HCT116 (cell line): ENCODE measurements at regions not wholly inside any gene's neighbourhood (a gene's known extent, or its start where the extent isn't known, plus 50 kb on each side); places are given as distances from the start of the nearest gene placed in this dataset.

ENCODE experiments used
- ATAC-seq: fragments of 200-7000 bp; cut with Tn5 transposase; 2 replicates; pipeline ENCODE4 v1.9.1; 2020; ENCODE audit warnings: mild to moderate bottlenecking, moderate library complexity
- BruUV-seq: library from RNA; stranded (reverse); fragments of 400-500 nt; replicated peaks from 2 replicates; lab custom pipeline; 2021; lab: Mats Ljungman, UMichigan
- CTCF ChIA-PET: fragments of 300-600 bp; sonication (Branson Sonifier 250); formaldehyde crosslinking; loops from one replicate; lab custom pipeline; 2021; ENCODE audit warnings: antibody characterized with exemption; lab: Charles Lee
- POLR2A ChIA-PET: fragments of 300-600, 350-600 bp; sonication (Branson Sonifier 250); formaldehyde crosslinking; loops from one replicate; lab custom pipeline; 2021; ENCODE audit warnings: antibody characterized with exemption; lab: Charles Lee
- RAD21 ChIA-PET, 2 experiments: fragments of 300-600 bp; sonication (Branson Sonifier 250); formaldehyde crosslinking; loops; one replicate each; lab custom pipeline; 2023; ENCODE audit warnings: low total read pairs in 2 of 2; ENCODE audit not compliant: uncharacterized antibody in 2 of 2, unreplicated experiment in 2 of 2, low non-redundant PET in 1 of 2; lab: Charles Lee
- DNase-seq: peaks from one replicate; pipeline ENCODE4 v3.0.0-alpha.2; 2010; ENCODE audit warnings: low read depth, low spot score
- H2AFZ ChIP-seq: fragments of 200-600 bp; shearing (Covaris generic), sonication (generic); 2 replicates; pipeline ENCODE4 v1.6.1; 2017; ENCODE audit warnings: low read depth, mixed run types, mixed read lengths, antibody characterized with exemption, low read length; ENCODE audit not compliant: poor library complexity, severe bottlenecking
- H3K27ac ChIP-seq: 2 replicates; pipeline ENCODE4 v1.5.1; 2012; ENCODE audit warnings: low read depth, low read length
- H3K27me3 ChIP-seq: fragments of 200-600 bp; sonication (generic); 2 replicates; pipeline ENCODE4 v1.6.1; 2016; ENCODE audit warnings: mixed run types, low read length, mixed read lengths; ENCODE audit not compliant: insufficient read depth
- H3K36me3 ChIP-seq, 2 experiments: fragments of 200-500 bp in 1 of 2; fragments of 200-600 bp in 1 of 2; sonication (Bioruptor generic) in 1 of 2; sonication (generic) in 1 of 2; 2 replicates each; pipeline versions ENCODE4 v1.5.1 to v1.6.1; 2014 to 2016; ENCODE audit warnings: low read length in 2 of 2, inconsistent platforms in 1 of 2, mixed read lengths in 1 of 2, mixed run types in 1 of 2; ENCODE audit not compliant: insufficient read depth in 2 of 2, control insufficient read depth in 1 of 2
- H3K4me1 ChIP-seq, 2 experiments: fragments of 200-600 bp in 1 of 2; sonication (generic) in 1 of 2; 2 replicates each; pipeline versions ENCODE4 v1.5.1 to v1.6.1; 2012 to 2017; ENCODE audit warnings: low read length in 2 of 2, inconsistent platforms in 1 of 2, mild to moderate bottlenecking in 1 of 2, mixed read lengths in 1 of 2, mixed run types in 1 of 2, moderate library complexity in 1 of 2; ENCODE audit not compliant: insufficient read depth in 2 of 2, control insufficient read depth in 1 of 2
- H3K4me2 ChIP-seq: fragments of 200-600 bp; sonication (generic); 2 replicates; pipeline ENCODE4 v1.6.1; 2017; ENCODE audit warnings: mixed run types, low read length, mixed read lengths
- H3K4me3 ChIP-seq, 2 experiments: fragments of 200-600 bp in 1 of 2; sonication (generic) in 1 of 2; replicated peaks in 1 of 2; 2 replicates each; pipeline ENCODE4 v1.5.1; 2011 to 2016; ENCODE audit warnings: low read length in 2 of 2, control low read depth in 1 of 2, low read depth in 1 of 2, mild to moderate bottlenecking in 1 of 2, mixed read lengths in 1 of 2, mixed run types in 1 of 2
- H3K79me2 ChIP-seq: fragments of 200-600 bp; sonication (generic); 2 replicates; pipeline ENCODE4 v1.6.1; 2017; ENCODE audit warnings: mild to moderate bottlenecking, mixed run types, low read length, moderate library complexity, mixed read lengths; ENCODE audit not compliant: insufficient read depth
- H3K9ac ChIP-seq: fragments of 200-600 bp; sonication (generic); 2 replicates; pipeline ENCODE4 v1.6.1; 2016; ENCODE audit warnings: low read length, mixed read lengths
- H3K9me2 ChIP-seq: fragments of 200-600 bp; sonication (generic), shearing (Covaris generic); 2 replicates; pipeline ENCODE4 v1.6.1; 2017; ENCODE audit warnings: mixed run types, mild to moderate bottlenecking, moderate library complexity; ENCODE audit not compliant: insufficient read depth
- H3K9me3 ChIP-seq, 2 experiments: fragments of 200-500 bp in 1 of 2; fragments of 200-600 bp in 1 of 2; sonication (Bioruptor generic) in 1 of 2; sonication (generic) in 1 of 2; 2 replicates each; pipeline ENCODE4 v1.6.1; 2014 to 2017; ENCODE audit warnings: low read length in 2 of 2, mixed read lengths in 2 of 2, inconsistent platforms in 1 of 2, low read depth in 1 of 2, mild to moderate bottlenecking in 1 of 2, mixed run types in 1 of 2, moderate library complexity in 1 of 2; ENCODE audit not compliant: control insufficient read depth in 1 of 2, insufficient read depth in 1 of 2
- H4K20me1 ChIP-seq: fragments of 200-600 bp; sonication (generic), shearing (Covaris generic); 2 replicates; pipeline ENCODE4 v1.6.1; 2017; ENCODE audit warnings: mixed run types, mild to moderate bottlenecking, moderate library complexity; ENCODE audit not compliant: insufficient read depth
- CBX3 ChIP-seq: IDR thresholded peaks from 2 replicates; pipeline ENCODE4 v1.6.1; 2012; ENCODE audit warnings: low read depth
- ELF1 ChIP-seq: IDR thresholded peaks from 2 replicates; pipeline ENCODE4 v1.6.1; 2012; ENCODE audit warnings: low read depth, borderline replicate concordance
- EZH2 ChIP-seq: fragments of 200-600 bp; sonication (generic); IDR thresholded peaks from 2 replicates; pipeline ENCODE4 v1.6.1; 2017; ENCODE audit warnings: antibody characterized with exemption, mixed run types
- EZH2phosphoT487 ChIP-seq: fragments of 200-600 bp; IDR thresholded peaks from 2 replicates; pipeline ENCODE4 v1.6.1; 2018; ENCODE audit warnings: antibody characterized with exemption, borderline replicate concordance
- FOSL1 ChIP-seq: IDR thresholded peaks from 2 replicates; pipeline ENCODE4 v1.6.1; 2012; ENCODE audit warnings: low read depth
- JUND ChIP-seq: IDR thresholded peaks from 2 replicates; pipeline ENCODE4 v1.6.1; 2012
- POLR2A ChIP-seq: IDR thresholded peaks from 2 replicates; pipeline ENCODE4 v1.7.0; 2011; ENCODE audit warnings: borderline replicate concordance; ENCODE audit not compliant: insufficient read depth, insufficient read length; ENCODE audit errors: extremely low read depth
- RAD21 ChIP-seq: IDR thresholded peaks from 2 replicates; pipeline ENCODE4 v1.6.1; 2012; ENCODE audit warnings: low read depth, mild to moderate bottlenecking
- SIN3A ChIP-seq: IDR thresholded peaks from 2 replicates; pipeline ENCODE4 v1.6.1; 2012; ENCODE audit warnings: low read depth
- SP1 ChIP-seq: IDR thresholded peaks from 2 replicates; pipeline ENCODE4 v1.6.1; 2012; ENCODE audit warnings: low read depth
- SRF ChIP-seq: IDR thresholded peaks from 2 replicates; pipeline ENCODE4 v1.6.1; 2012; ENCODE audit warnings: low read depth
- TCF7L2 ChIP-seq: IDR thresholded peaks from 2 replicates; pipeline ENCODE4 v1.7.0; 2011; ENCODE audit warnings: borderline replicate concordance, inconsistent platforms; ENCODE audit not compliant: insufficient read depth, insufficient read length; ENCODE audit errors: extremely low read depth
- YY1 ChIP-seq: IDR thresholded peaks from 2 replicates; pipeline ENCODE4 v1.6.1; 2011; ENCODE audit warnings: low read length, low read depth, moderate library complexity, mild to moderate bottlenecking; ENCODE audit not compliant: insufficient replicate concordance; ENCODE audit errors: extremely low read depth
- ZFX ChIP-seq: fragments of 450-650 bp; IDR thresholded peaks from 2 replicates; pipeline ENCODE4 v1.6.1; 2017
- ZNF274 ChIP-seq: fragments of 200-500 bp; sonication (Bioruptor generic); IDR thresholded peaks from 2 replicates; pipeline ENCODE4 v1.6.1; 2014; ENCODE audit warnings: mild to moderate bottlenecking, low read depth, low read length, inconsistent platforms
- intact Hi-C: fragments of 100-400 bp; cut with micrococcal nuclease; formaldehyde crosslinking; loops from 2 replicates; pipeline ENCODE4 v1.10.0; 2022
- TF ChIP-seq, protein P1 (sequence below): IDR thresholded peaks from 2 replicates; pipeline ENCODE4 v1.6.1; 2012
- TF ChIP-seq, protein P2 (sequence below), 3 experiments: fragments of 200-600 bp in 1 of 3; sonication (generic) in 1 of 3; IDR thresholded peaks in 2 of 3; conservative IDR thresholded peaks in 1 of 3; 2 replicates each; pipeline ENCODE4 v1.5.1; 2012 to 2017; ENCODE audit warnings: low read depth in 2 of 3, low read length in 2 of 3, antibody characterized with exemption in 1 of 3, borderline replicate concordance in 1 of 3, control low read depth in 1 of 3, mild to moderate bottlenecking in 1 of 3, mixed read lengths in 1 of 3, mixed run types in 1 of 3, moderate library complexity in 1 of 3; ENCODE audit not compliant: insufficient read depth in 1 of 3
- TF ChIP-seq, protein P3 (sequence below): IDR thresholded peaks from 2 replicates; pipeline ENCODE4 v1.6.1; 2012; ENCODE audit warnings: low read depth
- TF ChIP-seq, protein P4 (sequence below): IDR thresholded peaks from 2 replicates; pipeline ENCODE4 v1.6.1; 2011; ENCODE audit warnings: mild to moderate bottlenecking, low read length, moderate library complexity; ENCODE audit not compliant: insufficient replicate concordance; ENCODE audit errors: extremely low read depth
- TF ChIP-seq, protein P5 (sequence below): IDR thresholded peaks from 2 replicates; pipeline ENCODE4 v1.6.1; 2012

DNA sequence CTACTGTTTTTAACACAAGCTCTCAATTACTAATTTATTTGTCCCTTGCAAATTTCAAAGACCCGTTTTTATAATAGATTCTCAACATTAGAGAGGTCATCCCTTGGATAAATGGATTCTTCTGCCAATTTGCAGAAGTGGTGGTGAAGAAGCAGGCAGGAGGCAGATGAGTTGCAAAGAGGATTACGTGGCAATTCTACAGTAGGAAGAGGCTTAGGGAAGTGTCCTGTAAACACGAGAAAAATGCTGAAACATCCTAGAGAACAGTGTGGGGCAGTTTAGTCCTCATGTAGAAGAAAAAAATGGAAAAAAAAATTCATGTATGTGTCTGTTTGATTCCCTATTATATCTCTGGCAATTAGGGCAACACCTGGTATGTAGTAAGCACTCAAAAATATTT is 87.6 kb downstream of the BMP2 start:
- Histone ChIP-seq H3K9me2 (no peaks in the 10 kb centered on the region), H3K79me2 (no peaks in the 10 kb centered on the region), H3K9ac (no peak overlapping the region), H3K9me3 (peaks cover 8 to 18% of the 10 kb centered on the region in 2 experiments; a peak in 2 of 4 replicates), H4K20me1 (no peaks in the 10 kb centered on the region), H3K27ac (no peak overlapping the region), H3K4me1 (no peaks in the 10 kb centered on the region), H2AFZ (no peak overlapping the region), H3K4me3 (no peak overlapping the region), H3K27me3 (no peaks in the 10 kb centered on the region), H3K4me2 (no peak overlapping the region), H3K36me3 (no peaks in the 10 kb centered on the region)
- RAD21 ChIA-PET = no interaction called here
- TF ChIP-seq, protein P1, sequence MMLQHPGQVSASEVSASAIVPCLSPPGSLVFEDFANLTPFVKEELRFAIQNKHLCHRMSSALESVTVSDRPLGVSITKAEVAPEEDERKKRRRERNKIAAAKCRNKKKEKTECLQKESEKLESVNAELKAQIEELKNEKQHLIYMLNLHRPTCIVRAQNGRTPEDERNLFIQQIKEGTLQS = no peak
- TF ChIP-seq JUND = no peak
- TF ChIP-seq, protein P2, sequence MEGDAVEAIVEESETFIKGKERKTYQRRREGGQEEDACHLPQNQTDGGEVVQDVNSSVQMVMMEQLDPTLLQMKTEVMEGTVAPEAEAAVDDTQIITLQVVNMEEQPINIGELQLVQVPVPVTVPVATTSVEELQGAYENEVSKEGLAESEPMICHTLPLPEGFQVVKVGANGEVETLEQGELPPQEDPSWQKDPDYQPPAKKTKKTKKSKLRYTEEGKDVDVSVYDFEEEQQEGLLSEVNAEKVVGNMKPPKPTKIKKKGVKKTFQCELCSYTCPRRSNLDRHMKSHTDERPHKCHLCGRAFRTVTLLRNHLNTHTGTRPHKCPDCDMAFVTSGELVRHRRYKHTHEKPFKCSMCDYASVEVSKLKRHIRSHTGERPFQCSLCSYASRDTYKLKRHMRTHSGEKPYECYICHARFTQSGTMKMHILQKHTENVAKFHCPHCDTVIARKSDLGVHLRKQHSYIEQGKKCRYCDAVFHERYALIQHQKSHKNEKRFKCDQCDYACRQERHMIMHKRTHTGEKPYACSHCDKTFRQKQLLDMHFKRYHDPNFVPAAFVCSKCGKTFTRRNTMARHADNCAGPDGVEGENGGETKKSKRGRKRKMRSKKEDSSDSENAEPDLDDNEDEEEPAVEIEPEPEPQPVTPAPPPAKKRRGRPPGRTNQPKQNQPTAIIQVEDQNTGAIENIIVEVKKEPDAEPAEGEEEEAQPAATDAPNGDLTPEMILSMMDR (IDR thresholded peaks at IDR 0.05 in 2 of 3, conservative IDR thresholded peaks at IDR 0.05 in 1 of 3; ENCODE audit: borderline replicate concordance in 1 of 3, insufficient read depth in 1 of 3, low read depth in 2 of 3, low read length in 2 of 3) = no peak
- TF ChIP-seq RAD21 = no peak
- TF ChIP-seq, protein P3, sequence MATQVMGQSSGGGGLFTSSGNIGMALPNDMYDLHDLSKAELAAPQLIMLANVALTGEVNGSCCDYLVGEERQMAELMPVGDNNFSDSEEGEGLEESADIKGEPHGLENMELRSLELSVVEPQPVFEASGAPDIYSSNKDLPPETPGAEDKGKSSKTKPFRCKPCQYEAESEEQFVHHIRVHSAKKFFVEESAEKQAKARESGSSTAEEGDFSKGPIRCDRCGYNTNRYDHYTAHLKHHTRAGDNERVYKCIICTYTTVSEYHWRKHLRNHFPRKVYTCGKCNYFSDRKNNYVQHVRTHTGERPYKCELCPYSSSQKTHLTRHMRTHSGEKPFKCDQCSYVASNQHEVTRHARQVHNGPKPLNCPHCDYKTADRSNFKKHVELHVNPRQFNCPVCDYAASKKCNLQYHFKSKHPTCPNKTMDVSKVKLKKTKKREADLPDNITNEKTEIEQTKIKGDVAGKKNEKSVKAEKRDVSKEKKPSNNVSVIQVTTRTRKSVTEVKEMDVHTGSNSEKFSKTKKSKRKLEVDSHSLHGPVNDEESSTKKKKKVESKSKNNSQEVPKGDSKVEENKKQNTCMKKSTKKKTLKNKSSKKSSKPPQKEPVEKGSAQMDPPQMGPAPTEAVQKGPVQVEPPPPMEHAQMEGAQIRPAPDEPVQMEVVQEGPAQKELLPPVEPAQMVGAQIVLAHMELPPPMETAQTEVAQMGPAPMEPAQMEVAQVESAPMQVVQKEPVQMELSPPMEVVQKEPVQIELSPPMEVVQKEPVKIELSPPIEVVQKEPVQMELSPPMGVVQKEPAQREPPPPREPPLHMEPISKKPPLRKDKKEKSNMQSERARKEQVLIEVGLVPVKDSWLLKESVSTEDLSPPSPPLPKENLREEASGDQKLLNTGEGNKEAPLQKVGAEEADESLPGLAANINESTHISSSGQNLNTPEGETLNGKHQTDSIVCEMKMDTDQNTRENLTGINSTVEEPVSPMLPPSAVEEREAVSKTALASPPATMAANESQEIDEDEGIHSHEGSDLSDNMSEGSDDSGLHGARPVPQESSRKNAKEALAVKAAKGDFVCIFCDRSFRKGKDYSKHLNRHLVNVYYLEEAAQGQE = no peak
- TF ChIP-seq POLR2A = no peak
- TF ChIP-seq EZH2phosphoT487 = no peak
- no peak for TF ChIP-seq FOSL1
- TF ChIP-seq SIN3A = no peak
- no peak for TF ChIP-seq TCF7L2
- TF ChIP-seq, protein P4, sequence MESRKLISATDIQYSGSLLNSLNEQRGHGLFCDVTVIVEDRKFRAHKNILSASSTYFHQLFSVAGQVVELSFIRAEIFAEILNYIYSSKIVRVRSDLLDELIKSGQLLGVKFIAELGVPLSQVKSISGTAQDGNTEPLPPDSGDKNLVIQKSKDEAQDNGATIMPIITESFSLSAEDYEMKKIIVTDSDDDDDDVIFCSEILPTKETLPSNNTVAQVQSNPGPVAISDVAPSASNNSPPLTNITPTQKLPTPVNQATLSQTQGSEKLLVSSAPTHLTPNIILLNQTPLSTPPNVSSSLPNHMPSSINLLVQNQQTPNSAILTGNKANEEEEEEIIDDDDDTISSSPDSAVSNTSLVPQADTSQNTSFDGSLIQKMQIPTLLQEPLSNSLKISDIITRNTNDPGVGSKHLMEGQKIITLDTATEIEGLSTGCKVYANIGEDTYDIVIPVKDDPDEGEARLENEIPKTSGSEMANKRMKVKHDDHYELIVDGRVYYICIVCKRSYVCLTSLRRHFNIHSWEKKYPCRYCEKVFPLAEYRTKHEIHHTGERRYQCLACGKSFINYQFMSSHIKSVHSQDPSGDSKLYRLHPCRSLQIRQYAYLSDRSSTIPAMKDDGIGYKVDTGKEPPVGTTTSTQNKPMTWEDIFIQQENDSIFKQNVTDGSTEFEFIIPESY = no peak
- TF ChIP-seq, protein P5, sequence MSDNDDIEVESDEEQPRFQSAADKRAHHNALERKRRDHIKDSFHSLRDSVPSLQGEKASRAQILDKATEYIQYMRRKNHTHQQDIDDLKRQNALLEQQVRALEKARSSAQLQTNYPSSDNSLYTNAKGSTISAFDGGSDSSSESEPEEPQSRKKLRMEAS = no peak
- no peak for TF ChIP-seq CBX3
- TF ChIP-seq EZH2 = no peak
- TF ChIP-seq SRF = no peak
- no peak for TF ChIP-seq ZFX
- TF ChIP-seq ZNF274 = no peak
- TF ChIP-seq SP1 = no peak
- no peak for TF ChIP-seq ELF1
- no peak for TF ChIP-seq YY1
- ATAC-seq = no peak
- CTCF ChIA-PET = no interaction called here
- no TSS peak for BruUV-seq
- intact Hi-C loops = no loop called here
- no peak for DNase-seq
- POLR2A ChIA-PET = no interaction called here
